DMS 273 treated with DMSO at 0.1 percent for 48 hours (cell line): ENCODE measurements at regions not wholly inside any gene's neighbourhood (a gene's known extent, or its start where the extent isn't known, plus 50 kb on each side); places are given as distances from the start of the nearest gene placed in this dataset.
A peak's percentile ranks its signal among the peaks of the same experiment; 100 is the strongest.
"Not testable (repeated sequence)": the region's sequence is repeated elsewhere in the genome, so short reads cannot be mapped to it uniquely, and the experiment has no call there.

Source experiments
- DNase-seq: peaks from one replicate; lab custom pipeline; 2025; lab: John Stamatoyannopoulos, UW

GRCh38 chrX:9271789-9272525 is 192.9 kb upstream of the TBL1X start:
- DNase-seq, result peak; percentile 70

GRCh38 chrX:9273744-9274143 is 191.1 kb upstream of the TBL1X start:
- DNase-seq, result no peak

- DNase-seq, result peak; percentile 8
Observed at GRCh38 chrX:9278475-9279233, 186.2 kb upstream of the TBL1X start.

GRCh38 chrX:9279234-9279544 is 185.7 kb upstream of the TBL1X start:
- no peak for DNase-seq

GRCh38 chrX:9280831-9281230 is 184.0 kb upstream of the TBL1X start:
- DNase-seq, result peak; percentile 25

- no peak for DNase-seq
Observed at GRCh38 chrX:9282325-9282724, 182.5 kb upstream of the TBL1X start.

- no peak for DNase-seq
Observed at GRCh38 chrX:9285342-9285771, 179.5 kb upstream of the TBL1X start.

- DNase-seq, result no peak
Observed at GRCh38 chrX:9286234-9286633, 178.6 kb upstream of the TBL1X start.

GRCh38 chrX:9291629-9292028 is 173.2 kb upstream of the TBL1X start:
- DNase-seq, result no peak

- no peak for DNase-seq
Observed at GRCh38 chrX:9293051-9293496, 171.8 kb upstream of the TBL1X start.

GRCh38 chrX:9293903-9294302 is 171.0 kb upstream of the TBL1X start:
- DNase-seq, result no peak

GRCh38 chrX:9295551-9295950 is 169.3 kb upstream of the TBL1X start:
- no peak for DNase-seq

- no peak for DNase-seq
Observed at GRCh38 chrX:9298221-9298620, 166.6 kb upstream of the TBL1X start.

GRCh38 chrX:9299681-9300080 is 165.2 kb upstream of the TBL1X start:
- DNase-seq, result not testable (repeated sequence)

- DNase-seq, result no peak
Observed at GRCh38 chrX:9301836-9302235, 163.0 kb upstream of the TBL1X start.

- no peak for DNase-seq
Observed at GRCh38 chrX:9302381-9302780, 162.5 kb upstream of the TBL1X start.

- DNase-seq, result no peak
Observed at GRCh38 chrX:9308426-9308825, 156.4 kb upstream of the TBL1X start.

GRCh38 chrX:9310616-9311015 is 154.2 kb upstream of the TBL1X start:
- DNase-seq, result no peak

- no peak for DNase-seq
Observed at GRCh38 chrX:9311421-9312160, 153.3 kb upstream of the TBL1X start.

GRCh38 chrX:9312922-9313867 is 151.7 kb upstream of the TBL1X start:
- DNase-seq, result no peak

- DNase-seq, result no peak
Observed at GRCh38 chrX:9315086-9315485, 149.8 kb upstream of the TBL1X start.

GRCh38 chrX:9316096-9316495 is 148.8 kb upstream of the TBL1X start:
- DNase-seq, result no peak
